PC-3 (cell line): ENCODE measurements at regions not wholly inside any gene's neighbourhood (a gene's known extent, or its start where the extent isn't known, plus 50 kb on each side); places are given as distances from the start of the nearest gene placed in this dataset.

Experiments used
- EZH2 ChIP-seq: fragments of 300-600 bp; sonication (generic); IDR thresholded peaks from one replicate; pipeline ENCODE4 v1.6.1; 2017; ENCODE audit warnings: antibody characterized with exemption, mild to moderate bottlenecking, low read length; ENCODE audit not compliant: unreplicated experiment
- EZH2phosphoT487 ChIP-seq: fragments of 300-600 bp; sonication (generic); IDR thresholded peaks from 2 replicates; pipeline ENCODE4 v1.6.1; 2018; ENCODE audit warnings: mild to moderate bottlenecking, antibody characterized with exemption, low read length, borderline replicate concordance
- TF ChIP-seq, protein P1 (sequence below): fragments of 300-600 bp; sonication (generic); conservative IDR thresholded peaks from 2 replicates; pipeline ENCODE4 v1.5.1; 2017; ENCODE audit warnings: antibody characterized with exemption, low read depth, mild to moderate bottlenecking, low read length

DNA sequence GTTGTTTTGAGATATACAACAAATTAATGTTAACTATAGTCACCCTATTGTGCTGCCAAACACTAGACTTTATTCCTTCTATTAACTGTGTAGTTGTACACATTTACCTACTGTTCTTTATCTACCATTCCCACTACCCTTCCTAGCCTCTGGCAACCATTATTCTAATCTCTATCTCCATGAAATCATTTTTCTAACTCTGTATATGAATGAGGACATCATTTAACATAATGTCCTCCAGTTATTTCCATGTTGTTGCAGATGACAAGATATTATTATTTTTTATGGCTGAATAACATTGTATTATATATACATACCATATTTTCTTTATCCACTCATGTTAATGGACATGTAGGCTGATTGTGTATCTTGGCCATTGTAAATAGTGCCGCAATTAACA lies 366.3 kb downstream of the TBX15 start:
- TF ChIP-seq, protein P1, sequence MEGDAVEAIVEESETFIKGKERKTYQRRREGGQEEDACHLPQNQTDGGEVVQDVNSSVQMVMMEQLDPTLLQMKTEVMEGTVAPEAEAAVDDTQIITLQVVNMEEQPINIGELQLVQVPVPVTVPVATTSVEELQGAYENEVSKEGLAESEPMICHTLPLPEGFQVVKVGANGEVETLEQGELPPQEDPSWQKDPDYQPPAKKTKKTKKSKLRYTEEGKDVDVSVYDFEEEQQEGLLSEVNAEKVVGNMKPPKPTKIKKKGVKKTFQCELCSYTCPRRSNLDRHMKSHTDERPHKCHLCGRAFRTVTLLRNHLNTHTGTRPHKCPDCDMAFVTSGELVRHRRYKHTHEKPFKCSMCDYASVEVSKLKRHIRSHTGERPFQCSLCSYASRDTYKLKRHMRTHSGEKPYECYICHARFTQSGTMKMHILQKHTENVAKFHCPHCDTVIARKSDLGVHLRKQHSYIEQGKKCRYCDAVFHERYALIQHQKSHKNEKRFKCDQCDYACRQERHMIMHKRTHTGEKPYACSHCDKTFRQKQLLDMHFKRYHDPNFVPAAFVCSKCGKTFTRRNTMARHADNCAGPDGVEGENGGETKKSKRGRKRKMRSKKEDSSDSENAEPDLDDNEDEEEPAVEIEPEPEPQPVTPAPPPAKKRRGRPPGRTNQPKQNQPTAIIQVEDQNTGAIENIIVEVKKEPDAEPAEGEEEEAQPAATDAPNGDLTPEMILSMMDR, result no peak
- TF ChIP-seq EZH2, result no peak
- no peak for TF ChIP-seq EZH2phosphoT487
